Prostate gland (tissue), 2 donors: ENCODE measurements at regions not wholly inside any gene's neighbourhood (a gene's known extent, or its start where the extent isn't known, plus 50 kb on each side); places are given as distances from the start of the nearest gene placed in this dataset.

Source experiments
- DNase-seq: peaks from one replicate; pipeline ENCODE4 v3.0.0-alpha.2; 2019; ENCODE audit warnings: low spot score
- H3K27ac ChIP-seq, 2 donors: fragments of 200-600 bp; sonication (generic); 2 replicates each; pipeline ENCODE4 v1.5.1; 2017 to 2019
- H3K27me3 ChIP-seq: fragments of 200-600 bp; sonication (generic); replicated peaks from 2 replicates; pipeline ENCODE4 v1.5.1; 2019; ENCODE audit not compliant: insufficient read depth
- H3K36me3 ChIP-seq, 2 donors: fragments of 200-600 bp; sonication (generic); 1 replicate in 1 of 2; 2 replicates in 1 of 2; pipeline versions ENCODE4 v1.5.1 to v1.8.1; 2017 to 2019
- H3K4me1 ChIP-seq: fragments of 200-600 bp; sonication (generic); replicated peaks from 2 replicates; pipeline ENCODE4 v1.5.1; 2019
- H3K4me3 ChIP-seq, 2 donors: fragments of 200-600 bp; sonication (generic); 2 replicates each; pipeline ENCODE4 v1.5.1; 2017 to 2019
- H3K9me3 ChIP-seq: fragments of 200-600 bp; sonication (generic); 2 replicates; pipeline ENCODE4 v1.5.1; 2017
- CTCF ChIP-seq, 4 experiments: fragments of 200-600 bp in 2 of 4; fragments of 450-650 bp in 2 of 4; sonication (generic) in 2 of 4; IDR thresholded peaks; 1 replicate in 3 of 4; 2 replicates in 1 of 4; pipeline ENCODE4 v1.5.1; 2016 to 2019; ENCODE audit warnings: antibody characterized with exemption in 4 of 4, mild to moderate bottlenecking in 2 of 4, moderate library complexity in 2 of 4
- POLR2A ChIP-seq: fragments of 450-650 bp; IDR thresholded peaks from one replicate; pipeline ENCODE4 v1.6.1; 2016; ENCODE audit warnings: antibody characterized with exemption, mild to moderate bottlenecking
- POLR2AphosphoS5 ChIP-seq: sonication (generic); formaldehyde crosslinking; IDR thresholded peaks from one replicate; pipeline ENCODE4 v1.6.1; 2017; ENCODE audit warnings: antibody characterized with exemption
- WGBS: methylation state at CpG from one replicate; pipeline ENCODE4 v1.1.5; 2018; 5-methylcytosine and 5-hydroxymethylcytosine counted together
- intact Hi-C: fragments of 100-400 bp; cut with DNase I; formaldehyde crosslinking; loops from one replicate; pipeline ENCODE4 v1.14.2; 2022

- WGBS = 76% methylated on average over 3 of the region's 3 CpGs
- Histone ChIP-seq H3K27me3 (no peaks in the 10 kb centered on the region), H3K27ac (no peak overlapping the region), H3K9me3 (no peaks in the 10 kb centered on the region), H3K4me1 (no peaks in the 10 kb centered on the region), H3K36me3 (no peaks in the 10 kb centered on the region), H3K4me3 (no peak overlapping the region)
- no peak for TF ChIP-seq CTCF (IDR thresholded peaks at IDR 0.05)
- no peak for DNase-seq
- intact Hi-C loops = no loop called here
Measured at GRCh38 chr12:24681570-24681969, 267.3 kb downstream of the BCAT1 start.

- 64% methylated on average over 3 of the region's 3 CpGs for WGBS
- intact Hi-C loops = no loop called here
- no peak overlapping the region for H3K4me3 ChIP-seq
- no peak overlapping the region for H3K27ac ChIP-seq
- no peak for TF ChIP-seq POLR2AphosphoS5
- TF ChIP-seq POLR2A = no peak
- TF ChIP-seq CTCF (IDR thresholded peaks at IDR 0.05) = no peak
- no peak for DNase-seq
- H3K27me3 ChIP-seq = no peaks in the 10 kb centered on the region
- no peaks in the 10 kb centered on the region for H3K4me1 ChIP-seq
- no peaks in the 10 kb centered on the region for H3K9me3 ChIP-seq
- no peaks in the 10 kb centered on the region for H3K36me3 ChIP-seq
Measured at GRCh38 chr12:24679126-24679525, 269.8 kb downstream of the BCAT1 start.

DNA sequence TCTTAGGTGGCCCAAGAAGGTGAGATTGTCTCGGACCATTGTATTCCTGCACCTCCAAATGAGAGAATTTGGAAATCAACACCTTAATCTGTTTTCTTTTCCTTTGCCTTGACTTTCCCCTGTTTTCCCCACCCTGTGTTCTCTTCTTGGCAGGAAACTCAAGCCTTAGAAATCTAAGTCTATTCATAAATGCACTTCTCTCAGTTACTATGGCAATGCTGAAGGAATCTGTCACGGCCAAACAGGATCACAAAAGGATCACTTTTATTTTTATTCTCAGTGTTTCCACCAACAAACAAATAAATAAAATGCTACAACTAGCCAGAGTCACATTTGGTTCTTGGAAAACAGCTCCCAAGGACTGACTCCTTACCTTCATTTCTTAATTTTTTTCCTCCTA, 270.5 kb downstream of the BCAT1 start:
- no peak for DNase-seq
- no peaks in the 10 kb centered on the region for H3K9me3 ChIP-seq
- 51% methylated on average over 2 of the region's 2 CpGs for WGBS
- no peaks in the 10 kb centered on the region for H3K4me1 ChIP-seq
- TF ChIP-seq POLR2AphosphoS5 (no peak), POLR2A (no peak), CTCF (IDR thresholded peaks at IDR 0.05) (no peak)
- H3K36me3 ChIP-seq = no peaks in the 10 kb centered on the region
- no peaks in the 10 kb centered on the region for H3K27me3 ChIP-seq
- H3K27ac ChIP-seq = no peak overlapping the region
- no peak overlapping the region for H3K4me3 ChIP-seq
- intact Hi-C loops = no loop called here

GRCh38 chr12:24668563-24668962, 280.3 kb downstream of the BCAT1 start:
- Histone ChIP-seq H3K27me3 (no peaks in the 10 kb centered on the region), H3K9me3 (no peaks in the 10 kb centered on the region), H3K4me3 (no peak overlapping the region), H3K4me1 (no peaks in the 10 kb centered on the region), H3K36me3 (no peaks in the 10 kb centered on the region), H3K27ac (no peak overlapping the region)
- TF ChIP-seq CTCF (IDR thresholded peaks at IDR 0.05) (no peak), POLR2AphosphoS5 (no peak), POLR2A (no peak)
- intact Hi-C loops = no loop called here
- WGBS = 42% methylated on average over 2 of the region's 2 CpGs
- no peak for DNase-seq

DNA sequence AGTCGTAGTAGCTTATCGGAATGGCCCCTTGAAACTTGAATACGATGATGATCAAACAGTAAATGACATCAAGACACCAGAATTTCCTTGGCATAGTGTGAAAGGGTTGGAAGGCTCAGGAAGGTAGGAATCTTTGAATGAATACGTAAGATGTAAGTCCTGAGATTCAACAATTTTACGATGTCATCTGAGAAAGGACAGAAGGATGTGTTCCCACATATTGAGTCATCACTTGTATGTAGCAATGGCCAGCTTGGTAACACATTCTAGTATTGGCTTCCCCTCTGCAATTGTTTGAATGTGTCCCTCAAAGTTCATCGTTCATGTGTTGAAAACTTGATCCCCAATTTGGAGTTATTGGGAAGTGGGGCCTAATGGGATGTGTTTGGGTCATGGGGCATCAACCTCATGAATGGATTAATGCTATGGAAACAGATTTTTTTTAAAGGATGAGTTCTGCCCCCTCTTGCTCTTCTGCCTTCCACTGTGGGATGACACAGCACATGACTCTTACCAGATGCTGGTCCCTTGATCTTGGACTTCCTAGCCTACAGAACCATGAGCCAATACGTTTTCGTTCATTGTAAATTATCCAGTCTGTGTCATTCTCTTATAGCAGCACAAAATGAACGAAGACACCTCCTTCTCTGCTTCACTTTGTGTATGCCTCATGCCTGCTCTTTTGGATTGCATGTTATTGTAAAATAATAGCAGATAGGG, 284.6 kb downstream of the BCAT1 start:
- H3K4me1 ChIP-seq = no peaks in the 10 kb centered on the region
- no peaks in the 10 kb centered on the region for H3K9me3 ChIP-seq
- no peak for DNase-seq
- no peak overlapping the region for H3K27ac ChIP-seq
- H3K36me3 ChIP-seq = no peaks in the 10 kb centered on the region
- no peaks in the 10 kb centered on the region for H3K27me3 ChIP-seq
- intact Hi-C loops = no loop called here
- 86% methylated on average over 9 of the region's 9 CpGs for WGBS
- no peak for TF ChIP-seq POLR2AphosphoS5
- TF ChIP-seq POLR2A = no peak
- TF ChIP-seq CTCF (IDR thresholded peaks at IDR 0.05) = no peak
- no peak overlapping the region for H3K4me3 ChIP-seq
